ENCODE measurements at regions not wholly inside any gene's neighbourhood (a gene's known extent, or its start where the extent isn't known, plus 50 kb on each side); places are given as distances from the start of the nearest gene placed in this dataset.
"Not testable (repeated sequence)": the region's sequence is repeated elsewhere in the genome, so short reads cannot be mapped to it uniquely, and the experiment has no call there.

DNA sequence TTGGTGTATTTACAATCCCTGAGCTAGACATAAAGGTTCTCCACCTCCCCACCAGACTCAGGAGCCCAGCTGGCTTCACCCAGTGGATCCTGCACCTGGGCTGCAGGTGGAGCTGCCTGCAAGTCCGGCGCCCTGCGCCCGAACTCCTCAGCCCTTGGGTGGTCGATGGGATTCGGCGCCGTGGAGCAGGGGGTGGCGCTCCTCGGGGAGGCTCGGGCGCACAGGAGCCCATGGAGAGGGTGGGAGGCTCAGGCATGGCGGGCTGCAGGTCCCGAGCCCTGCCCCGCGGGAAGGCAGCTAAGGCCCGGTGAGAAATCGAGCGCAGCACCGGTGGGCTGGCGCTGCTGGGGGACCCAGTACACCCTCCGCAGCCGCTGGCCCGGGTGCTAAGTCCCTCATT lies 1291.6 kb downstream of the ADGRL3 start:
- TF ChIP-seq, protein P1, sequence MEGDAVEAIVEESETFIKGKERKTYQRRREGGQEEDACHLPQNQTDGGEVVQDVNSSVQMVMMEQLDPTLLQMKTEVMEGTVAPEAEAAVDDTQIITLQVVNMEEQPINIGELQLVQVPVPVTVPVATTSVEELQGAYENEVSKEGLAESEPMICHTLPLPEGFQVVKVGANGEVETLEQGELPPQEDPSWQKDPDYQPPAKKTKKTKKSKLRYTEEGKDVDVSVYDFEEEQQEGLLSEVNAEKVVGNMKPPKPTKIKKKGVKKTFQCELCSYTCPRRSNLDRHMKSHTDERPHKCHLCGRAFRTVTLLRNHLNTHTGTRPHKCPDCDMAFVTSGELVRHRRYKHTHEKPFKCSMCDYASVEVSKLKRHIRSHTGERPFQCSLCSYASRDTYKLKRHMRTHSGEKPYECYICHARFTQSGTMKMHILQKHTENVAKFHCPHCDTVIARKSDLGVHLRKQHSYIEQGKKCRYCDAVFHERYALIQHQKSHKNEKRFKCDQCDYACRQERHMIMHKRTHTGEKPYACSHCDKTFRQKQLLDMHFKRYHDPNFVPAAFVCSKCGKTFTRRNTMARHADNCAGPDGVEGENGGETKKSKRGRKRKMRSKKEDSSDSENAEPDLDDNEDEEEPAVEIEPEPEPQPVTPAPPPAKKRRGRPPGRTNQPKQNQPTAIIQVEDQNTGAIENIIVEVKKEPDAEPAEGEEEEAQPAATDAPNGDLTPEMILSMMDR (IDR thresholded peaks at IDR 0.05 in 8 of 11, conservative IDR thresholded peaks at IDR 0.05 in 3 of 11), result not testable (repeated sequence)
- not testable (repeated sequence) for TF ChIP-seq POLR2A, POLR2AphosphoS5 (IDR thresholded peaks at IDR 0.05)
